ENCODE measurements at regions not wholly inside any gene's neighbourhood (a gene's known extent, or its start where the extent isn't known, plus 50 kb on each side); places are given as distances from the start of the nearest gene placed in this dataset.

GRCh38 chr20:23234311-23235078 is 116.1 kb upstream of the NXT1 start:
- Mint-ChIP-seq H3K27ac (ENCODE audit: unreplicated experiment) (no peak overlapping the region), H3K36me3 (ENCODE audit: low read depth) (peaks cover 14% of the 10 kb centered on the region), H3K4me3 (ENCODE audit: unreplicated experiment) (no peak overlapping the region), H3K9me3 (ENCODE audit: low read depth) (peaks cover 31% of the 10 kb centered on the region), H3K4me1 (ENCODE audit: low read depth) (peaks cover 6% of the 10 kb centered on the region), H3K27me3 (ENCODE audit: low read depth) (peaks cover 7% of the 10 kb centered on the region)
- no peak for DNase-seq (ENCODE audit: low spot score)
- TF ChIP-seq, protein P1, sequence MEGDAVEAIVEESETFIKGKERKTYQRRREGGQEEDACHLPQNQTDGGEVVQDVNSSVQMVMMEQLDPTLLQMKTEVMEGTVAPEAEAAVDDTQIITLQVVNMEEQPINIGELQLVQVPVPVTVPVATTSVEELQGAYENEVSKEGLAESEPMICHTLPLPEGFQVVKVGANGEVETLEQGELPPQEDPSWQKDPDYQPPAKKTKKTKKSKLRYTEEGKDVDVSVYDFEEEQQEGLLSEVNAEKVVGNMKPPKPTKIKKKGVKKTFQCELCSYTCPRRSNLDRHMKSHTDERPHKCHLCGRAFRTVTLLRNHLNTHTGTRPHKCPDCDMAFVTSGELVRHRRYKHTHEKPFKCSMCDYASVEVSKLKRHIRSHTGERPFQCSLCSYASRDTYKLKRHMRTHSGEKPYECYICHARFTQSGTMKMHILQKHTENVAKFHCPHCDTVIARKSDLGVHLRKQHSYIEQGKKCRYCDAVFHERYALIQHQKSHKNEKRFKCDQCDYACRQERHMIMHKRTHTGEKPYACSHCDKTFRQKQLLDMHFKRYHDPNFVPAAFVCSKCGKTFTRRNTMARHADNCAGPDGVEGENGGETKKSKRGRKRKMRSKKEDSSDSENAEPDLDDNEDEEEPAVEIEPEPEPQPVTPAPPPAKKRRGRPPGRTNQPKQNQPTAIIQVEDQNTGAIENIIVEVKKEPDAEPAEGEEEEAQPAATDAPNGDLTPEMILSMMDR (IDR thresholded peaks at IDR 0.05), result no peak

- H3K36me3 Mint-ChIP-seq (ENCODE audit: low read depth), result peaks cover 7% of the 10 kb centered on the region
- peaks cover 5% of the 10 kb centered on the region for H3K27me3 Mint-ChIP-seq (ENCODE audit: low read depth)
- DNase-seq (ENCODE audit: low spot score), result no peak
- peaks cover 22% of the 10 kb centered on the region for H3K9me3 Mint-ChIP-seq (ENCODE audit: low read depth)
- H3K27ac Mint-ChIP-seq (ENCODE audit: unreplicated experiment), result no peak overlapping the region
- H3K4me1 Mint-ChIP-seq (ENCODE audit: low read depth), result peaks cover 14% of the 10 kb centered on the region
- TF ChIP-seq, protein P1 (IDR thresholded peaks at IDR 0.05), result no peak
- no peak overlapping the region for H3K4me3 Mint-ChIP-seq (ENCODE audit: unreplicated experiment)
Observed at GRCh38 chr20:23233341-23233740, 117.2 kb upstream of the NXT1 start.

GRCh38 chr20:23232679-23233308 is 117.8 kb upstream of the NXT1 start:
- Mint-ChIP-seq H3K27ac (ENCODE audit: unreplicated experiment) (no peak overlapping the region), H3K36me3 (ENCODE audit: low read depth) (peaks cover 4% of the 10 kb centered on the region), H3K4me1 (ENCODE audit: low read depth) (peaks cover 14% of the 10 kb centered on the region), H3K9me3 (ENCODE audit: low read depth) (peaks cover 18% of the 10 kb centered on the region), H3K27me3 (ENCODE audit: low read depth) (peaks cover 1% of the 10 kb centered on the region), H3K4me3 (ENCODE audit: unreplicated experiment) (no peak overlapping the region)
- TF ChIP-seq, protein P1 (IDR thresholded peaks at IDR 0.05), result no peak
- DNase-seq (ENCODE audit: low spot score), result no peak

DNA sequence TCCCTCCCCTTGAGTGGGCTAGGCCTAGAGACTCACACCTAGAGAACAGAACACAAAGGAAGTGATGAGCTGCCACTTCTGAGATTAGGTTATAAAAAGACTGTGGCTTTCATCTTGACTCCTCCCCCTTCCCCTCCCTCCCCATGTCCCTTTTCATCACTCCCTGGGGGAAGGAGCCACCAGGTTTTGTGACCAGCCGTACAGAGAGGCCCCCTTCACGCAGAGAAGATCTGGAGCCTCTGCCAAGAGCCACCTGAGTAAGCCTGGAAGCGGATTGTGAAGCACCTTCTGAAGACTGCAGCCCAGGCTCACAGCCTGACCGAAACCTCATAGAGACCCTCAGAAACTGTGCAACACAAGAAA is 118.4 kb upstream of the NXT1 start:
- no peak overlapping the region for H3K27ac Mint-ChIP-seq (ENCODE audit: unreplicated experiment)
- TF ChIP-seq, protein P1 (IDR thresholded peaks at IDR 0.05), result no peak
- H3K4me3 Mint-ChIP-seq (ENCODE audit: unreplicated experiment), result no peak overlapping the region
- DNase-seq (ENCODE audit: low spot score), result no peak
- peaks cover 14% of the 10 kb centered on the region for H3K4me1 Mint-ChIP-seq (ENCODE audit: low read depth)
- no peaks in the 10 kb centered on the region for H3K27me3 Mint-ChIP-seq (ENCODE audit: low read depth)
- peaks cover 2% of the 10 kb centered on the region for H3K36me3 Mint-ChIP-seq (ENCODE audit: low read depth)
- peaks cover 13% of the 10 kb centered on the region for H3K9me3 Mint-ChIP-seq (ENCODE audit: low read depth)

DNA sequence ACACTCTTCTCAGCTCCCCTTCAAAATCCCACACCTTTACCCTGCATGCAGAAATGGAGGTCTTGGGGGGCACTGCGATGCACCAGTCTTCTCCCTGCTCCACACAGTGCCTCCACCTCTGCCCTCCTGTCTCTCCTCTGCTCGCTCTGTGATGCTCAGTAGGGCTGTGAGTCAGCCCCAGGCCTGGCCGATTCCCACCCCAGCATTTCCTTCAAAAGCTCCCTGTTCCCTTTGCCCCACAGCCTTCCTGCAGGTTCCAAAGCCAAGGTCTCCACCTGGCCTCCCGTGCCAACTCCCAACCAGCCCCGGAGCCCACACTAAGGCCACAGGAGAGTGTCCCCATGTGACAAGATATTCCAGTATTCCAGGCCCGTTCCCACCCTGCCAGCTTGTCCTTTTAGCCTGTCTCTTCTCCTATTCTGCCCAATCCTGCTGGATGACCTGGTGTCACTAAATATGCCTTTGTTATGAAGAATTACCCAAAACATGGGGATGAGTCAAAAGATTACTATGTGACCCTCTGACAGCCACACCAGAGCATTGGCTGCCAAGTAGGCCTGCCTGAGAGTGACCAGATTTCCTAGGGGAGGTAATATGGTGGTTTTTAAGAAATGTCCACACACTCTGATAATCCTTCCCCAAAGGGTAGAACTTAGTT is 118.9 kb upstream of the NXT1 start:
- TF ChIP-seq, protein P1 (IDR thresholded peaks at IDR 0.05), result no peak
- peaks cover 9% of the 10 kb centered on the region for H3K9me3 Mint-ChIP-seq (ENCODE audit: low read depth)
- no peak overlapping the region for H3K4me3 Mint-ChIP-seq (ENCODE audit: unreplicated experiment)
- peaks cover 2% of the 10 kb centered on the region for H3K36me3 Mint-ChIP-seq (ENCODE audit: low read depth)
- no peak overlapping the region for H3K27ac Mint-ChIP-seq (ENCODE audit: unreplicated experiment)
- no peak for DNase-seq (ENCODE audit: low spot score)
- peaks cover 14% of the 10 kb centered on the region for H3K4me1 Mint-ChIP-seq (ENCODE audit: low read depth)
- H3K27me3 Mint-ChIP-seq (ENCODE audit: low read depth), result no peaks in the 10 kb centered on the region

All from chondrocyte (in vitro differentiated cells).